Adrenal gland (tissue), 9 donors: ENCODE measurements at regions not wholly inside any gene's neighbourhood (a gene's known extent, or its start where the extent isn't known, plus 50 kb on each side); places are given as distances from the start of the nearest gene placed in this dataset.

Source experiments
- DNase-seq, 7 donors: peaks; one replicate each; pipeline ENCODE4 v3.0.0-alpha.2; 2019 to 2020
- H3K27ac ChIP-seq, 5 donors: fragments of 200-600 bp; sonication (generic) in 4 of 5; 1 replicate in 3 of 5; 2 replicates in 2 of 5; pipeline versions ENCODE4 v1.5.1 to v1.8.0; 2016 to 2020; ENCODE audit warnings: mild to moderate bottlenecking in 1 of 5
- H3K27me3 ChIP-seq: fragments of 200-600 bp; 2 replicates; pipeline ENCODE4 v1.8.0; 2021
- H3K36me3 ChIP-seq, 2 donors: fragments of 200-600 bp; replicated peaks in 1 of 2; 1 replicate in 1 of 2; 2 replicates in 1 of 2; pipeline versions ENCODE4 v1.5.1 to v1.8.0; 2018 to 2022
- H3K4me1 ChIP-seq, 2 donors: fragments of 200-600 bp; replicated peaks in 1 of 2; 1 replicate in 1 of 2; 2 replicates in 1 of 2; pipeline versions ENCODE4 v1.5.1 to v1.8.0; 2018 to 2021
- H3K4me3 ChIP-seq, 4 donors: fragments of 200-600 bp; sonication (generic) in 3 of 4; one replicate each; pipeline ENCODE4 v1.5.1; 2016 to 2018
- H3K9me3 ChIP-seq, 3 donors: fragments of 200-600 bp; sonication (generic) in 1 of 3; replicated peaks in 1 of 3; 1 replicate in 2 of 3; 2 replicates in 1 of 3; pipeline versions ENCODE4 v1.5.1 to v1.8.0; 2016 to 2021
- CTCF ChIP-seq, 6 experiments: fragments of 450-650 bp in 4 of 6; fragments of 200-600 bp in 2 of 6; sonication (generic) in 1 of 6; IDR thresholded peaks; 1 replicate in 5 of 6; 2 replicates in 1 of 6; pipeline versions ENCODE4 v1.5.1 to v1.8.0; 2016 to 2021; ENCODE audit warnings: antibody characterized with exemption in 6 of 6, mild to moderate bottlenecking in 2 of 6, moderate library complexity in 1 of 6
- POLR2A ChIP-seq, 2 donors: fragments of 450-650 bp; IDR thresholded peaks; one replicate each; pipeline ENCODE4 v1.6.1; 2017; ENCODE audit warnings: antibody characterized with exemption in 2 of 2, mild to moderate bottlenecking in 2 of 2, moderate library complexity in 1 of 2
- WGBS, 4 donors: extraction: QIAGEN DNeasy Blood & Tissue Kit in 2 of 4; methylation state at CpG; one replicate each; pipeline versions ENCODE4 v1.1.5 to v1.1.7; 2013 to 2017; 5-methylcytosine and 5-hydroxymethylcytosine counted together
- intact Hi-C, 2 donors: fragments of 100-400 bp; cut with DNase I; formaldehyde crosslinking; loops; one replicate each; pipeline versions ENCODE4 v1.14.1 to v1.15.0; 2022 to 2023
- donor health status: healthy with polysubstance abuse.
- donor health status: Bipolar disorder and iron deficiency.
- donor health status: DM: yes; HTN: yes; CAD: no.
- donor health status: DM: no; HTN: no; CAD: no.
- donor health status: DM: no; HTN: no; CAD: no.

- Histone ChIP-seq H3K36me3 (no peaks in the 10 kb centered on the region), H3K9me3 (no peaks in the 10 kb centered on the region), H3K4me1 (no peaks in the 10 kb centered on the region), H3K27me3 (no peaks in the 10 kb centered on the region), H3K27ac (no peak overlapping the region), H3K4me3 (no peak overlapping the region)
- TF ChIP-seq CTCF (IDR thresholded peaks at IDR 0.05) = no peak
- intact Hi-C loops = no loop called here
- WGBS, 4 donors = 48 to 73% (median 66%) methylated on average over 6 of the region's 6 CpGs
- DNase-seq = peak in 2 of 7 donors; percentile 11 to 19
These were observed 166.3 kb upstream of the ARGLU1 start for GRCh38 chr13:106734198-106734597.

GRCh38 chr13:106723036-106723435 lies 155.1 kb upstream of the ARGLU1 start:
- intact Hi-C loops = no loop called here
- Histone ChIP-seq H3K9me3 (no peaks in the 10 kb centered on the region), H3K27ac (no peak overlapping the region), H3K4me1 (no peaks in the 10 kb centered on the region), H3K27me3 (no peaks in the 10 kb centered on the region), H3K36me3 (no peaks in the 10 kb centered on the region), H3K4me3 (no peak overlapping the region)
- TF ChIP-seq POLR2A (IDR thresholded peaks at IDR 0.05) (no peak), CTCF (IDR thresholded peaks at IDR 0.05) (no peak)
- DNase-seq = no peak
- 71 to 88% (median 82%) methylated on average over 6 of the region's 6 CpGs for WGBS, 4 donors

GRCh38 chr13:106722620-106723019 lies 154.7 kb upstream of the ARGLU1 start:
- Histone ChIP-seq H3K27ac (no peak overlapping the region), H3K9me3 (no peaks in the 10 kb centered on the region), H3K4me1 (no peaks in the 10 kb centered on the region), H3K4me3 (no peak overlapping the region), H3K36me3 (no peaks in the 10 kb centered on the region), H3K27me3 (no peaks in the 10 kb centered on the region)
- TF ChIP-seq POLR2A (IDR thresholded peaks at IDR 0.05) (no peak), CTCF (IDR thresholded peaks at IDR 0.05) (no peak)
- intact Hi-C loops = no loop called here
- 50 to 60% (median 52%) methylated on average over 3 of the region's 3 CpGs for WGBS, 4 donors
- DNase-seq = no peak

GRCh38 chr13:106721599-106721998 lies 153.7 kb upstream of the ARGLU1 start:
- no peak for TF ChIP-seq CTCF (IDR thresholded peaks at IDR 0.05)
- no peak for TF ChIP-seq POLR2A (IDR thresholded peaks at IDR 0.05)
- H3K27me3 ChIP-seq = no peaks in the 10 kb centered on the region
- H3K4me3 ChIP-seq = no peak overlapping the region
- no peak for DNase-seq
- WGBS, 4 donors = 73 to 88% (median 78%) methylated on average over 6 of the region's 6 CpGs
- H3K4me1 ChIP-seq = no peaks in the 10 kb centered on the region
- H3K36me3 ChIP-seq = no peaks in the 10 kb centered on the region
- no peak overlapping the region for H3K27ac ChIP-seq
- H3K9me3 ChIP-seq = no peaks in the 10 kb centered on the region
- intact Hi-C loops = no loop called here
